HFFc6 (cell line): ENCODE measurements at regions not wholly inside any gene's neighbourhood (a gene's known extent, or its start where the extent isn't known, plus 50 kb on each side); places are given as distances from the start of the nearest gene placed in this dataset.
A peak's percentile ranks its signal among the peaks of the same experiment; 100 is the strongest.

Experiments used
- DNase-seq: peaks from one replicate; pipeline ENCODE4 v3.0.0-alpha.2; 2018
- H3K27ac Mint-ChIP-seq: 2 replicates; pipeline ENCODE4 v1.8.0; 2020; ENCODE audit warnings: mild to moderate bottlenecking, mixed read lengths
- H3K27me3 Mint-ChIP-seq: 2 replicates; pipeline ENCODE4 v1.8.0; 2021; ENCODE audit warnings: mild to moderate bottlenecking, moderate library complexity, mixed read lengths; ENCODE audit not compliant: insufficient read depth
- H3K36me3 Mint-ChIP-seq: 2 replicates; pipeline ENCODE4 v1.8.0; 2021; ENCODE audit warnings: low read depth, mixed read lengths
- H3K4me1 Mint-ChIP-seq: 2 replicates; pipeline ENCODE4 v1.8.0; 2020; ENCODE audit warnings: low read depth, mixed read lengths
- H3K4me3 Mint-ChIP-seq: 2 replicates; pipeline ENCODE4 v1.8.0; 2020; ENCODE audit warnings: mild to moderate bottlenecking, moderate library complexity, mixed read lengths
- H3K9me3 Mint-ChIP-seq: 2 replicates; pipeline ENCODE4 v1.8.0; 2020; ENCODE audit warnings: mild to moderate bottlenecking, mixed read lengths
- TF ChIP-seq, protein P1 (sequence below): fragments of 200-600 bp; sonication (generic); IDR thresholded peaks from 2 replicates; pipeline ENCODE4 v1.5.0; 2021; ENCODE audit warnings: antibody characterized with exemption, mild to moderate bottlenecking

- Mint-ChIP-seq H3K4me1 (peaks cover 27% of the 10 kb centered on the region; the same call in 1 of the 2 replicates), H3K27ac (peak overlapping the region; percentile 70; the same call in 1 of the 2 replicates), H3K36me3 (no peaks in the 10 kb centered on the region; the same call in 1 of the 2 replicates), H3K27me3 (no peaks in the 10 kb centered on the region), H3K4me3 (no peak overlapping the region; the same call in 1 of the 2 replicates), H3K9me3 (peaks cover 19% of the 10 kb centered on the region)
- TF ChIP-seq, protein P1, sequence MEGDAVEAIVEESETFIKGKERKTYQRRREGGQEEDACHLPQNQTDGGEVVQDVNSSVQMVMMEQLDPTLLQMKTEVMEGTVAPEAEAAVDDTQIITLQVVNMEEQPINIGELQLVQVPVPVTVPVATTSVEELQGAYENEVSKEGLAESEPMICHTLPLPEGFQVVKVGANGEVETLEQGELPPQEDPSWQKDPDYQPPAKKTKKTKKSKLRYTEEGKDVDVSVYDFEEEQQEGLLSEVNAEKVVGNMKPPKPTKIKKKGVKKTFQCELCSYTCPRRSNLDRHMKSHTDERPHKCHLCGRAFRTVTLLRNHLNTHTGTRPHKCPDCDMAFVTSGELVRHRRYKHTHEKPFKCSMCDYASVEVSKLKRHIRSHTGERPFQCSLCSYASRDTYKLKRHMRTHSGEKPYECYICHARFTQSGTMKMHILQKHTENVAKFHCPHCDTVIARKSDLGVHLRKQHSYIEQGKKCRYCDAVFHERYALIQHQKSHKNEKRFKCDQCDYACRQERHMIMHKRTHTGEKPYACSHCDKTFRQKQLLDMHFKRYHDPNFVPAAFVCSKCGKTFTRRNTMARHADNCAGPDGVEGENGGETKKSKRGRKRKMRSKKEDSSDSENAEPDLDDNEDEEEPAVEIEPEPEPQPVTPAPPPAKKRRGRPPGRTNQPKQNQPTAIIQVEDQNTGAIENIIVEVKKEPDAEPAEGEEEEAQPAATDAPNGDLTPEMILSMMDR, result no peak
- peak; percentile 72 for DNase-seq
Observed at GRCh38 chr11:92123540-92123939, 101.1 kb upstream of the FAT3 start.

GRCh38 chr11:92122561-92122960, 102.1 kb upstream of the FAT3 start:
- no peak overlapping the region for H3K4me3 Mint-ChIP-seq
- no peak for DNase-seq
- H3K9me3 Mint-ChIP-seq, result peaks cover 15% of the 10 kb centered on the region
- H3K36me3 Mint-ChIP-seq, result no peaks in the 10 kb centered on the region; the same call in 1 of the 2 replicates
- H3K27ac Mint-ChIP-seq, result no peak overlapping the region
- H3K4me1 Mint-ChIP-seq, result peaks cover 27% of the 10 kb centered on the region; the same call in 1 of the 2 replicates
- no peaks in the 10 kb centered on the region for H3K27me3 Mint-ChIP-seq
- TF ChIP-seq, protein P1, result no peak

DNA sequence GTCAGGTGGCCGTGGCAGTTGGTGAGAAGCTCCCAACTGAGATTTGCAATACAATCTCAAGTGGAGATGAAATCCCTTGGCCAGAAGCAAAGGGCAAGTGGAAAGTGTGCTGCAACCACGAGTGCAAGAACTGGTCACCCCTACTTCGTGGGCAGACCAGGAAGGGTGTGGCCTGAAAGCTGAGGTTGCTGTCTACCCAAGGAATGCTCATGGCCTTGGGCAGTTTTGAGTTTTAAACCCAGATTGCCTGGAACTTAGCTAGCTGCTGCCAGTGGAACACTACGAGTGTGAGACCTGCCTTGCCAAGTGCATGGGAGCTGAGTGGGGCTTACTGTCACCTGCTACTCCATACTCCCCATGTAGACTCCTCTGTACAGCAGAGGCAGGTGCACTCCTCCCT, 113.3 kb upstream of the FAT3 start:
- no peak for DNase-seq
- TF ChIP-seq, protein P1, result no peak
- no peak overlapping the region for H3K4me3 Mint-ChIP-seq
- H3K36me3 Mint-ChIP-seq, result peaks cover 6% of the 10 kb centered on the region
- no peak overlapping the region for H3K27ac Mint-ChIP-seq
- peaks cover 43% of the 10 kb centered on the region for H3K9me3 Mint-ChIP-seq
- H3K4me1 Mint-ChIP-seq, result no peaks in the 10 kb centered on the region
- no peaks in the 10 kb centered on the region for H3K27me3 Mint-ChIP-seq

GRCh38 chr11:92109466-92109865, 115.2 kb upstream of the FAT3 start:
- H3K4me3 Mint-ChIP-seq, result no peak overlapping the region
- H3K27ac Mint-ChIP-seq, result no peak overlapping the region
- peaks cover 33% of the 10 kb centered on the region for H3K9me3 Mint-ChIP-seq
- no peaks in the 10 kb centered on the region for H3K27me3 Mint-ChIP-seq
- peaks cover 6% of the 10 kb centered on the region for H3K36me3 Mint-ChIP-seq
- TF ChIP-seq, protein P1, result no peak
- no peak for DNase-seq
- H3K4me1 Mint-ChIP-seq, result no peaks in the 10 kb centered on the region

GRCh38 chr11:92107331-92107730, 117.3 kb upstream of the FAT3 start:
- H3K4me1 Mint-ChIP-seq, result no peaks in the 10 kb centered on the region
- no peak overlapping the region for H3K27ac Mint-ChIP-seq
- peaks cover 18% of the 10 kb centered on the region for H3K9me3 Mint-ChIP-seq
- no peak overlapping the region for H3K4me3 Mint-ChIP-seq
- TF ChIP-seq, protein P1, result no peak
- no peaks in the 10 kb centered on the region for H3K36me3 Mint-ChIP-seq
- H3K27me3 Mint-ChIP-seq, result no peaks in the 10 kb centered on the region
- DNase-seq, result no peak

DNA sequence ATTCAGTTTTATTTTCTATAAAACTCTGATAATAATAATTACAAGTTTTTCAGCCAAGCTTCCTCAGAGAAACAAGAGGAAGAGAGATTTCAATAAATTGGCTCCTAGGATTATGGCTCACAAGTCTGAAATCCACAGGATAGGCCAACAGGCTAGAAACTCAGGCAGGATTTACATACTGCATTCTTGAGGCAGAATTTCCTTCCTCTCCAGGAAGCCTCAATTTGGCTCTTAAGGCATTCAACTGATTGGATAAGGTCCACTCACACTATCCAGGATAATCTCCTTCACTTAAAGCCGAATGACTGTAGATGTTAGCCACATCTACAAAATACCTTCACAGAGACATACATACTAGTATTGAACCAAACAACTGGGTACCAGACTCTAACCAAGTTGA, 120.3 kb upstream of the FAT3 start:
- Mint-ChIP-seq H3K27me3 (no peaks in the 10 kb centered on the region), H3K27ac (no peak overlapping the region), H3K9me3 (peaks cover 5% of the 10 kb centered on the region; the same call in 1 of the 2 replicates), H3K36me3 (no peaks in the 10 kb centered on the region), H3K4me3 (no peak overlapping the region), H3K4me1 (no peaks in the 10 kb centered on the region)
- DNase-seq, result no peak
- TF ChIP-seq, protein P1, result no peak
